GM12801 (cell line): ENCODE measurements at regions not wholly inside any gene's neighbourhood (a gene's known extent, or its start where the extent isn't known, plus 50 kb on each side); places are given as distances from the start of the nearest gene placed in this dataset.

ENCODE experiments used
- CTCF ChIP-seq: IDR thresholded peaks from one replicate; pipeline ENCODE4 v1.5.1; 2011; ENCODE audit warnings: control low read depth; ENCODE audit not compliant: insufficient read length; ENCODE audit errors: extremely low read depth

GRCh38 chr4:58935332-58935731, 1825.1 kb upstream of the IGFBP7 start:
- TF ChIP-seq CTCF, result no peak

GRCh38 chr4:58936436-58936835, 1826.3 kb upstream of the IGFBP7 start:
- no peak for TF ChIP-seq CTCF

DNA sequence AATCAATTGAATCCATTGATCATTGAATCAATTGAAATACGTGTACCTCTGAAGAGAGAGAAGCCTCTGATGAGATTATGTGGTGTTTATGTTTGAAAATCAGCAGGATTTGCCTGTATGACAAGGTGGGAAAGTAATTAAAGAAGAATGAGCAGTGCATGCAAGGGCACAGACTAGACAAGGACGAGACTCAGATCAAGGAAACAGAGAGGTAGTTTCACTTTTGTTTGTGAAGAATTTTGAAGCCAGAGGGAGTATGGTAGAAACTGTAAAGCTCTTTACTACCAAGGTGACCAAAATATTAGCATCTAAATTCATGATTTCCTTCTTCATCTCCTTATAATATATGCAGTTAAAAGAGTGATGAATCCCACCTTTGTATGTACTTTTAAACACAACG, 1830.0 kb upstream of the IGFBP7 start:
- no peak for TF ChIP-seq CTCF

DNA sequence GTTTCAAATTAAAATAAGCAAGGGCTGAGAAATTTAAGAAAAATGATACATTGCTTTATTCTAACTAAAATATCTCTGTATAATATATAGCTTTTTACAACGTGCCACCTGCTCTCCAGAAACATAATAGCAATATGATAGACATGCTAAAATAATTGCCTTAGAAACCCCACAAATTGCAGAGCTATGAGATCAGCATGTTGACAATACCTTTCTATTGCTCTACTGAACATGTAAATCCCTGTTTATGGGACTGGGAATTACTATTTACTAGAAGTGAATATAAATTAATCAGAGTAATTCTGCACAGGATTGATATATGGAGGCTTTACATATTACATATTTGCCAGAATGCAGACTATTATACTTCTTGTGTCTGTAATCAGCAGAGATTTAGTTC, 1831.1 kb upstream of the IGFBP7 start:
- no peak for TF ChIP-seq CTCF

DNA sequence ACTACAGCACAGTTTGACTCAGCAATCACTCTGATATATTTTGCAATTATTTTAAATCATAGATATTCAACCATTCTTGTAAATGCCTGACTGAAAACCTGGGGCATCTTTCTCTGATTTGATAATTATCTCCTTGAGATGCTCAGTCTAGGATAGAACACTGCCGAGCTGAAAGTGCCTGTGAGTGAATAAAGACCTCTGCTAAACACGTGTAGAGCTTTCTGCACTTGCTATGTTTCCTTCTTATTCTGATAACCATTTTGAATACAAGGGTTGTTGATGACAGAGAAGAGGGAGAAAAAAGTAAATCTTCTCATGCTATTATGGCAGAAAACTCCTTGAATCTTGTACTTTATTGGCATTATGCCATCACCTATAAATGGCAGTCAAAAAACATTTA, 1843.4 kb upstream of the IGFBP7 start:
- TF ChIP-seq CTCF, result no peak

DNA sequence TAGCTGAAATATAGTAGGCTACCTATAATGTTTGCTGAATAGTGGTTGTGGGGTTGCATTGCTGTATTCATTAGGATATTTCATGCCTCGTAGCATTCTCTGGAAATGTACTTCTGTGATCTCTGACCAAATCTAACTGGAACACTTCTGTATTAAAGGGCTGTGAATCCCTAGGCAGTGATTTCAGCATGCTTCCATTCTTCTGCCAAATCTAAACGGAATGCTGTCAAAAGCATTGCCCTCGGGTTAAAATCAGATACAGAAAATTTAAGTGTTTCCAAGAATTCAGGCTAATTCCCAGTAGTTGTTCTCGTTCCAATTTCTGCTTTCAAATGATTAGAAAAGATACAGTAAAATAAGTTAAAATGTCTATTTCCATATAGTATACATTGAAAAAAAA, 1847.5 kb upstream of the IGFBP7 start:
- TF ChIP-seq CTCF, result no peak

GRCh38 chr4:58961283-58961682, 1851.1 kb upstream of the IGFBP7 start:
- no peak for TF ChIP-seq CTCF

DNA sequence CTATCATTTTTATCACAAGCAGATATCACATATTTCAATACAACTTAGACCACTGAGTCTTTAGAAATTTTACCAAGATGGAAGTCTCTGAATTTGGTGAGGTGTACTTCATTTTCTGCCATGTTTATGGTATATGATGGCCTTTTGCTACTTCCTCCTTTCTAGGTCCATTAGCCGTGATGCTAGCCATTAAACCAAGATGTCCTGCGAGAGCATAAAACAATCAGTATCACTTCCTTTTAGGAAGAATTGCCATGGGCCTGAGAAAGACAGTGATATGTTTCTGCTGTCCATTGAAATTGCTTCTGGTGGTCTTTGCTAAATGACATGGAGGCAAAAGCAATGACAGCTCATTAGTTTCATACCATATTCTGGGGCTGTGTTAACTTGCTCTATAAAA, 1851.7 kb upstream of the IGFBP7 start:
- TF ChIP-seq CTCF, result no peak
